GM12878 (cell line): ENCODE measurements at regions not wholly inside any gene's neighbourhood (a gene's known extent, or its start where the extent isn't known, plus 50 kb on each side); places are given as distances from the start of the nearest gene placed in this dataset.

Source experiments
- ATAC-seq: fragments of 200-7000 bp; cut with Tn5 transposase; 3 replicates; pipeline ENCODE4 v1.9.1; 2020; ENCODE audit warnings: mild to moderate bottlenecking, moderate library complexity
- BruUV-seq: library from RNA; stranded (reverse); fragments of 400-500 nt; replicated peaks from 2 replicates; lab custom pipeline; 2021; lab: Mats Ljungman, UMichigan
- CTCF ChIA-PET: fragments of 300-600 bp; sonication (Branson Sonifier 250); formaldehyde crosslinking; extraction: SDS; loops from one replicate; lab custom pipeline; 2021; ENCODE audit warnings: inconsistent platforms; lab: Yijun Ruan, JAX
- POLR2A ChIA-PET: fragments of 350-600 bp; formaldehyde crosslinking; extraction: SDS; loops from one replicate; lab custom pipeline; 2021; ENCODE audit warnings: inconsistent platforms; lab: Charles Lee
- RAD21 ChIA-PET: fragments of 300-600 bp; sonication (Branson Sonifier 250); formaldehyde crosslinking; loops from one replicate; lab custom pipeline; 2023; ENCODE audit warnings: antibody characterized with exemption; ENCODE audit not compliant: unreplicated experiment; lab: Charles Lee
- SMC1A ChIA-PET: fragments of 300-600 bp; sonication (Branson Sonifier 250); formaldehyde crosslinking; loops from one replicate; lab custom pipeline; 2023; ENCODE audit not compliant: unreplicated experiment, uncharacterized antibody; lab: Charles Lee
- DNase-seq: peaks from one replicate; pipeline ENCODE4 v3.0.0-alpha.2; 2011; ENCODE audit warnings: low read depth, low spot score
- FAIRE-seq: peaks from 3 replicates; lab custom pipeline; 2011; peaks lifted over from hg19 to GRCh38; lab: Jason Lieb, UNC
- H2AFZ ChIP-seq: 2 replicates; pipeline ENCODE4 v1.6.0; 2011; ENCODE audit warnings: low read depth, low read length, control low read depth; ENCODE audit not compliant: control insufficient read depth
- H3K27ac ChIP-seq: 2 replicates; pipeline ENCODE4 v1.5.1; 2011; ENCODE audit warnings: control low read depth; ENCODE audit not compliant: control insufficient read depth, insufficient read depth
- H3K27me3 ChIP-seq, 2 experiments: replicated peaks in 1 of 2; 2 replicates each; pipeline versions ENCODE4 v1.6.0 to v1.6.1; 2011; ENCODE audit warnings: low read length in 1 of 2; ENCODE audit not compliant: control insufficient read depth in 2 of 2, insufficient read depth in 2 of 2
- H3K36me3 ChIP-seq, 2 experiments: 2 replicates each; pipeline ENCODE4 v1.5.1; 2011; ENCODE audit warnings: low read length in 1 of 2; ENCODE audit not compliant: control insufficient read depth in 2 of 2, insufficient read depth in 2 of 2
- H3K4me1 ChIP-seq: 2 replicates; pipeline ENCODE4 v1.6.1; 2011; ENCODE audit warnings: mild to moderate bottlenecking, low read length, moderate library complexity, mixed read lengths; ENCODE audit not compliant: control insufficient read depth, insufficient read depth
- H3K4me2 ChIP-seq: 2 replicates; pipeline ENCODE4 v1.6.0; 2011; ENCODE audit warnings: control low read depth; ENCODE audit not compliant: control insufficient read depth, insufficient read depth
- H3K4me3 ChIP-seq: fragments of 200-600 bp; sonication (generic); 2 replicates; pipeline ENCODE4 v1.5.1; 2016
- H3K79me2 ChIP-seq: 2 replicates; pipeline ENCODE4 v1.6.0; 2011; ENCODE audit warnings: low read length; ENCODE audit not compliant: control insufficient read depth, insufficient read depth
- H3K9ac ChIP-seq: 2 replicates; pipeline ENCODE4 v1.8.0; 2011; ENCODE audit warnings: low read length, control low read depth, mixed read lengths; ENCODE audit not compliant: control insufficient read depth, insufficient read depth
- H3K9me3 ChIP-seq: replicated peaks from 3 replicates; pipeline ENCODE4 v1.5.1; 2011; ENCODE audit warnings: mild to moderate bottlenecking, low read length; ENCODE audit not compliant: control insufficient read depth, insufficient read depth
- H4K20me1 ChIP-seq: 2 replicates; pipeline ENCODE4 v1.6.0; 2011; ENCODE audit not compliant: control insufficient read depth, insufficient read depth
- CBX5 ChIP-seq: sonication (generic); IDR thresholded peaks from 2 replicates; pipeline ENCODE4 v1.6.1; 2016; ENCODE audit warnings: low read depth, moderate library complexity, mild to moderate bottlenecking, inconsistent platforms
- E2F4 ChIP-seq: IDR thresholded peaks from 2 replicates; pipeline ENCODE4 v1.6.1; 2012; ENCODE audit warnings: low read depth, low read length, improper control_type of control experiment
- ESRRA ChIP-seq: IDR thresholded peaks from 2 replicates; pipeline ENCODE4 v1.6.1; 2012; ENCODE audit warnings: mild to moderate bottlenecking, low read length, improper control_type of control experiment
- EZH2 ChIP-seq: IDR thresholded peaks from 2 replicates; pipeline ENCODE4 v1.6.1; 2012; ENCODE audit warnings: low read depth, mild to moderate bottlenecking, control low read depth, inconsistent platforms, low read length, borderline replicate concordance; ENCODE audit not compliant: control insufficient read depth
- KDM1A ChIP-seq: fragments of 200-600 bp; sonication (generic); IDR thresholded peaks from 2 replicates; pipeline ENCODE4 v1.6.1; 2016; ENCODE audit warnings: borderline replicate concordance
- KLF5 ChIP-seq: fragments of 450-650 bp; IDR thresholded peaks from 2 replicates; pipeline ENCODE4 v1.6.1; 2014; ENCODE audit warnings: mild to moderate bottlenecking; ENCODE audit not compliant: partially characterized antibody
- PKNOX1 ChIP-seq: fragments of 450-650 bp; IDR thresholded peaks from 2 replicates; pipeline ENCODE4 v1.6.1; 2016; ENCODE audit warnings: mild to moderate bottlenecking
- RCOR1 ChIP-seq: conservative IDR thresholded peaks from 2 replicates; pipeline ENCODE4 v1.6.1; 2012; ENCODE audit warnings: low read depth, low read length, improper control_type of control experiment
- REST ChIP-seq: IDR thresholded peaks from 2 replicates; pipeline ENCODE4 v1.6.1; 2012; ENCODE audit warnings: mild to moderate bottlenecking, low read depth, low read length
- STAT1 ChIP-seq: fragments of 450-650 bp; conservative IDR thresholded peaks from 2 replicates; pipeline ENCODE4 v1.6.1; 2014; ENCODE audit warnings: antibody characterized with exemption, mild to moderate bottlenecking
- WGBS: methylation state at CpG from one replicate; pipeline ENCODE4 v1.1.6; 2016; ENCODE audit warnings: low lambda C conversion rate; ENCODE audit not compliant: insufficient replicate concordance, insufficient coverage; ENCODE audit errors: missing lambda C conversion rate; 5-methylcytosine and 5-hydroxymethylcytosine counted together
- in situ Hi-C: fragments of 300-500 bp; cut with MboI; formaldehyde crosslinking; loops from 9 replicates; pipeline ENCODE4 v1.14.3; 2018; ENCODE audit warnings: mixed read lengths
- intact Hi-C: fragments of 100-400 bp; cut with micrococcal nuclease; formaldehyde crosslinking; loops from one replicate; pipeline ENCODE4 v1.14.2; 2022; ENCODE audit not compliant: unreplicated experiment

- TF ChIP-seq REST = no peak
Measured at GRCh38 chr12:116463366-116463765, 95.8 kb upstream of the MAP1LC3B2 start (continued).

- H3K9me3 ChIP-seq = no peaks in the 10 kb centered on the region
- intact Hi-C loops (no loop called here), in situ Hi-C loops (no loop called here)
- TF ChIP-seq RCOR1 = no peak
- TF ChIP-seq STAT1 = no peak
- no peak for TF ChIP-seq KLF5
- TF ChIP-seq PKNOX1 = no peak
- TF ChIP-seq EZH2 = no peak
- no peak for TF ChIP-seq ESRRA
- no peak for TF ChIP-seq E2F4
- TF ChIP-seq CBX5 = no peak
- no peak for TF ChIP-seq KDM1A
- H3K27ac ChIP-seq = no peak overlapping the region
- ChIA-PET SMC1A (interaction anchor here (0.8 to 1.4 kb wide), 3 partner anchors 12 to 28 kb away, joined by 3 read pairs; no protein-coding TSS in a partner anchor), CTCF (interaction anchor here (0.8 kb wide), 1 partner anchor 66 kb away, joined by 3 read pairs; no protein-coding TSS in a partner anchor), POLR2A (no interaction called here), RAD21 (no interaction called here)
- no peaks in the 10 kb centered on the region for H3K79me2 ChIP-seq
- no peak overlapping the region for H2AFZ ChIP-seq
- WGBS = 42% methylated on average over 3 of the region's 3 CpGs
- ATAC-seq (no peak), FAIRE-seq (no peak), DNase-seq (no peak)
- no peak overlapping the region for H3K4me2 ChIP-seq
- no peaks in the 10 kb centered on the region for H4K20me1 ChIP-seq
- peaks cover 0 to 3% of the 10 kb centered on the region in 2 experiments; a peak in 2 of 4 replicates for H3K27me3 ChIP-seq
- H3K4me1 ChIP-seq = no peaks in the 10 kb centered on the region
- no TSS peak for BruUV-seq
- H3K36me3 ChIP-seq = no peaks in the 10 kb centered on the region
- no peak overlapping the region for H3K9ac ChIP-seq
- no peak overlapping the region for H3K4me3 ChIP-seq
Measured at GRCh38 chr12:116465407-116465806, 93.8 kb upstream of the MAP1LC3B2 start.
